ENCODE measurements at regions not wholly inside any gene's neighbourhood (a gene's known extent, or its start where the extent isn't known, plus 50 kb on each side); places are given as distances from the start of the nearest gene placed in this dataset.
"Not testable (repeated sequence)": the region's sequence is repeated elsewhere in the genome, so short reads cannot be mapped to it uniquely, and the experiment has no call there.

- Histone ChIP-seq H3K27me3 (no peaks in the 10 kb centered on the region), H3K4me3 (no peak overlapping the region), H3K4me1 (no peaks in the 10 kb centered on the region), H3K9me3 (no peaks in the 10 kb centered on the region), H3K27ac (no peak overlapping the region), H3K36me3 (no peaks in the 10 kb centered on the region)
- intact Hi-C loops (cut with DNase I) = no loop called here
- ATAC-seq (no peak), DNase-seq (no peak)
- TF ChIP-seq POLR2A (IDR thresholded peaks at IDR 0.05) = no peak
- TF ChIP-seq, protein P1, sequence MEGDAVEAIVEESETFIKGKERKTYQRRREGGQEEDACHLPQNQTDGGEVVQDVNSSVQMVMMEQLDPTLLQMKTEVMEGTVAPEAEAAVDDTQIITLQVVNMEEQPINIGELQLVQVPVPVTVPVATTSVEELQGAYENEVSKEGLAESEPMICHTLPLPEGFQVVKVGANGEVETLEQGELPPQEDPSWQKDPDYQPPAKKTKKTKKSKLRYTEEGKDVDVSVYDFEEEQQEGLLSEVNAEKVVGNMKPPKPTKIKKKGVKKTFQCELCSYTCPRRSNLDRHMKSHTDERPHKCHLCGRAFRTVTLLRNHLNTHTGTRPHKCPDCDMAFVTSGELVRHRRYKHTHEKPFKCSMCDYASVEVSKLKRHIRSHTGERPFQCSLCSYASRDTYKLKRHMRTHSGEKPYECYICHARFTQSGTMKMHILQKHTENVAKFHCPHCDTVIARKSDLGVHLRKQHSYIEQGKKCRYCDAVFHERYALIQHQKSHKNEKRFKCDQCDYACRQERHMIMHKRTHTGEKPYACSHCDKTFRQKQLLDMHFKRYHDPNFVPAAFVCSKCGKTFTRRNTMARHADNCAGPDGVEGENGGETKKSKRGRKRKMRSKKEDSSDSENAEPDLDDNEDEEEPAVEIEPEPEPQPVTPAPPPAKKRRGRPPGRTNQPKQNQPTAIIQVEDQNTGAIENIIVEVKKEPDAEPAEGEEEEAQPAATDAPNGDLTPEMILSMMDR (IDR thresholded peaks at IDR 0.05) = no peak
Observed at GRCh38 chr7:110470420-110470819, 620.5 kb upstream of the LRRN3 start.

GRCh38 chr7:110472419-110472818 is 618.5 kb upstream of the LRRN3 start:
- H3K9me3 ChIP-seq; H3K4me3 ChIP-seq; H3K27ac ChIP-seq; H3K4me1 ChIP-seq; H3K36me3 ChIP-seq; H3K27me3 ChIP-seq; intact Hi-C loops (cut with DNase I); ATAC-seq: not testable (repeated sequence)
- 83% methylated on average over 2 of the region's 7 CpGs for WGBS (ENCODE audit: insufficient coverage, low coverage, low lambda C conversion rate, missing lambda C conversion rate)
- peak in 1 of 3 donors; percentile 22 for DNase-seq

GRCh38 chr7:110480964-110481363 is 610.0 kb upstream of the LRRN3 start:
- no peak for ATAC-seq
- 36% methylated on average over 2 of the region's 2 CpGs for WGBS (ENCODE audit: insufficient coverage, low coverage, low lambda C conversion rate, missing lambda C conversion rate)
- Histone ChIP-seq H3K4me1 (no peaks in the 10 kb centered on the region), H3K27ac (no peak overlapping the region), H3K4me3 (no peak overlapping the region), H3K36me3 (no peaks in the 10 kb centered on the region), H3K27me3 (no peaks in the 10 kb centered on the region), H3K9me3 (no peaks in the 10 kb centered on the region)
- intact Hi-C loops (cut with DNase I) = no loop called here
- DNase-seq = peak in 1 of 3 donors; percentile 25
- TF ChIP-seq, protein P1 (IDR thresholded peaks at IDR 0.05) = no peak
- no peak for TF ChIP-seq POLR2A (IDR thresholded peaks at IDR 0.05)

DNA sequence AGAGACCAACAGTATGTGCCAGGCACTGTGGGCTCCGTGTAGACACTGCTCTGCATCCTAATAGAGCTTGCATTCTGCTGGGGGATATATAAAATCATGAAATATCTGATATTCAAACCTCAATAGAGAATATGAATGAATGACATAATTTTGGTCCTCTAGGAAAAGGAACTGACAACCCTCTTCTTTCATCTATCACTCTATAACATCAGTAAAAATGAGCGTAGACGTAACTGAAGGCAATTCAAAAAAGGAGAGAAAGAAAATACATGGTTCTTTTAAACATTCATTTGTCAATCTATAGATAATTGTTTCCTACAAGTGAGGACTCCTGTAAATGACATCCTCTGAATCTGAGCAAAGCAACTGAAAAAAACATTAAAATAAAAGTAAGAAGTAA is 607.4 kb upstream of the LRRN3 start:
- no peak overlapping the region for H3K4me3 ChIP-seq
- no peaks in the 10 kb centered on the region for H3K27me3 ChIP-seq
- WGBS (ENCODE audit: insufficient coverage, low coverage, low lambda C conversion rate, missing lambda C conversion rate) = 75% methylated on average over 3 of the region's 3 CpGs
- ATAC-seq (no peak), DNase-seq (no peak)
- intact Hi-C loops (cut with DNase I) = no loop called here
- no peaks in the 10 kb centered on the region for H3K4me1 ChIP-seq
- H3K27ac ChIP-seq = no peak overlapping the region
- H3K9me3 ChIP-seq = no peaks in the 10 kb centered on the region
- TF ChIP-seq POLR2A (IDR thresholded peaks at IDR 0.05) = no peak
- TF ChIP-seq, protein P1 (IDR thresholded peaks at IDR 0.05) = no peak
- H3K36me3 ChIP-seq = no peaks in the 10 kb centered on the region

DNA sequence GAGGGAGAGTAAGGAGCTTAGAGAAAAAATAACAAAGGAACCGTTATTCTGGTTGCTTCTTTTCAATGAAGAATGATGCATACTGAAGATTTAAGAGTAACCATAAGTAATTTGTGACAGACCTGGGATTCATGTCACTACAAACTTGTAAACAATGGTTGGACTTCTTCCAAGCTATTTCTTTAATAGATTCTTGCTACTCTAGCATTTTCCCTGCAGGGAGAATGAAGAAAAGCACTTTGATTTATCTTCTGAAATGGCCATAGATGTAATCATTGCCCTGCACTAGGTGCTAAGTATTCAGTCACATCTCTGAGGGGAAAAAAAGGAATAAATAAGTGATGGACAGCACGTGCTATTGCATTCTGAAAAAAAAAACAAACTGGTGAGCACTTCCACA is 606.6 kb upstream of the LRRN3 start:
- WGBS (ENCODE audit: insufficient coverage, low coverage, low lambda C conversion rate, missing lambda C conversion rate) = 49% methylated on average over 2 of the region's 2 CpGs
- Histone ChIP-seq H3K27me3 (no peaks in the 10 kb centered on the region), H3K27ac (no peak overlapping the region), H3K4me1 (no peaks in the 10 kb centered on the region), H3K36me3 (no peaks in the 10 kb centered on the region), H3K4me3 (no peak overlapping the region), H3K9me3 (no peaks in the 10 kb centered on the region)
- TF ChIP-seq, protein P1 (IDR thresholded peaks at IDR 0.05) = no peak
- TF ChIP-seq POLR2A (IDR thresholded peaks at IDR 0.05) = no peak
- DNase-seq = no peak
- no peak for ATAC-seq
- intact Hi-C loops (cut with DNase I) = no loop called here

All from right lobe of liver (tissue), 6 donors.